HCT116 (cell line): ENCODE measurements at regions not wholly inside any gene's neighbourhood (a gene's known extent, or its start where the extent isn't known, plus 50 kb on each side); places are given as distances from the start of the nearest gene placed in this dataset.

Source experiments
- ATAC-seq: fragments of 200-7000 bp; cut with Tn5 transposase; 2 replicates; pipeline ENCODE4 v1.9.1; 2020; ENCODE audit warnings: mild to moderate bottlenecking, moderate library complexity
- BruUV-seq: library from RNA; stranded (reverse); fragments of 400-500 nt; replicated peaks from 2 replicates; lab custom pipeline; 2021; lab: Mats Ljungman, UMichigan
- CTCF ChIA-PET: fragments of 300-600 bp; sonication (Branson Sonifier 250); formaldehyde crosslinking; loops from one replicate; lab custom pipeline; 2021; ENCODE audit warnings: antibody characterized with exemption; lab: Charles Lee
- POLR2A ChIA-PET: fragments of 300-600, 350-600 bp; sonication (Branson Sonifier 250); formaldehyde crosslinking; loops from one replicate; lab custom pipeline; 2021; ENCODE audit warnings: antibody characterized with exemption; lab: Charles Lee
- RAD21 ChIA-PET, 2 experiments: fragments of 300-600 bp; sonication (Branson Sonifier 250); formaldehyde crosslinking; loops; one replicate each; lab custom pipeline; 2023; ENCODE audit warnings: low total read pairs in 2 of 2; ENCODE audit not compliant: uncharacterized antibody in 2 of 2, unreplicated experiment in 2 of 2, low non-redundant PET in 1 of 2; lab: Charles Lee
- DNase-seq: peaks from one replicate; pipeline ENCODE4 v3.0.0-alpha.2; 2010; ENCODE audit warnings: low read depth, low spot score
- H2AFZ ChIP-seq: fragments of 200-600 bp; shearing (Covaris generic), sonication (generic); 2 replicates; pipeline ENCODE4 v1.6.1; 2017; ENCODE audit warnings: low read depth, mixed run types, mixed read lengths, antibody characterized with exemption, low read length; ENCODE audit not compliant: poor library complexity, severe bottlenecking
- H3K27ac ChIP-seq: 2 replicates; pipeline ENCODE4 v1.5.1; 2012; ENCODE audit warnings: low read depth, low read length
- H3K27me3 ChIP-seq: fragments of 200-600 bp; sonication (generic); 2 replicates; pipeline ENCODE4 v1.6.1; 2016; ENCODE audit warnings: mixed run types, low read length, mixed read lengths; ENCODE audit not compliant: insufficient read depth
- H3K36me3 ChIP-seq, 2 experiments: fragments of 200-500 bp in 1 of 2; fragments of 200-600 bp in 1 of 2; sonication (Bioruptor generic) in 1 of 2; sonication (generic) in 1 of 2; 2 replicates each; pipeline versions ENCODE4 v1.5.1 to v1.6.1; 2014 to 2016; ENCODE audit warnings: low read length in 2 of 2, inconsistent platforms in 1 of 2, mixed read lengths in 1 of 2, mixed run types in 1 of 2; ENCODE audit not compliant: insufficient read depth in 2 of 2, control insufficient read depth in 1 of 2
- H3K4me1 ChIP-seq, 2 experiments: fragments of 200-600 bp in 1 of 2; sonication (generic) in 1 of 2; 2 replicates each; pipeline versions ENCODE4 v1.5.1 to v1.6.1; 2012 to 2017; ENCODE audit warnings: low read length in 2 of 2, inconsistent platforms in 1 of 2, mild to moderate bottlenecking in 1 of 2, mixed read lengths in 1 of 2, mixed run types in 1 of 2, moderate library complexity in 1 of 2; ENCODE audit not compliant: insufficient read depth in 2 of 2, control insufficient read depth in 1 of 2
- H3K4me2 ChIP-seq: fragments of 200-600 bp; sonication (generic); 2 replicates; pipeline ENCODE4 v1.6.1; 2017; ENCODE audit warnings: mixed run types, low read length, mixed read lengths
- H3K4me3 ChIP-seq, 2 experiments: fragments of 200-600 bp in 1 of 2; sonication (generic) in 1 of 2; replicated peaks in 1 of 2; 2 replicates each; pipeline ENCODE4 v1.5.1; 2011 to 2016; ENCODE audit warnings: low read length in 2 of 2, control low read depth in 1 of 2, low read depth in 1 of 2, mild to moderate bottlenecking in 1 of 2, mixed read lengths in 1 of 2, mixed run types in 1 of 2
- H3K79me2 ChIP-seq: fragments of 200-600 bp; sonication (generic); 2 replicates; pipeline ENCODE4 v1.6.1; 2017; ENCODE audit warnings: mild to moderate bottlenecking, mixed run types, low read length, moderate library complexity, mixed read lengths; ENCODE audit not compliant: insufficient read depth
- H3K9ac ChIP-seq: fragments of 200-600 bp; sonication (generic); 2 replicates; pipeline ENCODE4 v1.6.1; 2016; ENCODE audit warnings: low read length, mixed read lengths
- H3K9me2 ChIP-seq: fragments of 200-600 bp; sonication (generic), shearing (Covaris generic); 2 replicates; pipeline ENCODE4 v1.6.1; 2017; ENCODE audit warnings: mixed run types, mild to moderate bottlenecking, moderate library complexity; ENCODE audit not compliant: insufficient read depth
- H3K9me3 ChIP-seq, 2 experiments: fragments of 200-500 bp in 1 of 2; fragments of 200-600 bp in 1 of 2; sonication (Bioruptor generic) in 1 of 2; sonication (generic) in 1 of 2; 2 replicates each; pipeline ENCODE4 v1.6.1; 2014 to 2017; ENCODE audit warnings: low read length in 2 of 2, mixed read lengths in 2 of 2, inconsistent platforms in 1 of 2, low read depth in 1 of 2, mild to moderate bottlenecking in 1 of 2, mixed run types in 1 of 2, moderate library complexity in 1 of 2; ENCODE audit not compliant: control insufficient read depth in 1 of 2, insufficient read depth in 1 of 2
- H4K20me1 ChIP-seq: fragments of 200-600 bp; sonication (generic), shearing (Covaris generic); 2 replicates; pipeline ENCODE4 v1.6.1; 2017; ENCODE audit warnings: mixed run types, mild to moderate bottlenecking, moderate library complexity; ENCODE audit not compliant: insufficient read depth
- ATF3 ChIP-seq: IDR thresholded peaks from 2 replicates; pipeline ENCODE4 v1.6.1; 2012
- CBX3 ChIP-seq: IDR thresholded peaks from 2 replicates; pipeline ENCODE4 v1.6.1; 2012; ENCODE audit warnings: low read depth
- EZH2phosphoT487 ChIP-seq: fragments of 200-600 bp; IDR thresholded peaks from 2 replicates; pipeline ENCODE4 v1.6.1; 2018; ENCODE audit warnings: antibody characterized with exemption, borderline replicate concordance
- JUND ChIP-seq: IDR thresholded peaks from 2 replicates; pipeline ENCODE4 v1.6.1; 2012
- REST ChIP-seq: IDR thresholded peaks from 2 replicates; pipeline ENCODE4 v1.6.1; 2012; ENCODE audit warnings: low read depth
- SRF ChIP-seq: IDR thresholded peaks from 2 replicates; pipeline ENCODE4 v1.6.1; 2012; ENCODE audit warnings: low read depth
- YY1 ChIP-seq: IDR thresholded peaks from 2 replicates; pipeline ENCODE4 v1.6.1; 2011; ENCODE audit warnings: low read length, low read depth, moderate library complexity, mild to moderate bottlenecking; ENCODE audit not compliant: insufficient replicate concordance; ENCODE audit errors: extremely low read depth
- intact Hi-C: fragments of 100-400 bp; cut with micrococcal nuclease; formaldehyde crosslinking; loops from 2 replicates; pipeline ENCODE4 v1.10.0; 2022

GRCh38 chr13:99700468-99700867 lies 199.2 kb downstream of the TM9SF2 start:
- Histone ChIP-seq H3K9ac (no peak overlapping the region), H3K27me3 (no peaks in the 10 kb centered on the region)

GRCh38 chr13:99698816-99699099 lies 197.5 kb downstream of the TM9SF2 start:
- no peak for TF ChIP-seq SRF
- no peak for TF ChIP-seq ATF3
- TF ChIP-seq REST: no peak
- TF ChIP-seq, all 23 proteins: peak for 0
- Histone ChIP-seq H3K4me2 (no peak overlapping the region), H3K9ac (no peak overlapping the region), H3K36me3 (no peaks in the 10 kb centered on the region), H2AFZ (no peak overlapping the region), H3K27me3 (no peaks in the 10 kb centered on the region), H4K20me1 (no peaks in the 10 kb centered on the region), H3K4me1 (no peaks in the 10 kb centered on the region), H3K9me2 (no peaks in the 10 kb centered on the region), H3K9me3 (no peaks in the 10 kb centered on the region), H3K4me3 (no peak overlapping the region), H3K79me2 (no peaks in the 10 kb centered on the region), H3K27ac (no peak overlapping the region)
- ChIA-PET CTCF (no interaction called here), RAD21 (no interaction called here), POLR2A (no interaction called here)
- intact Hi-C loops: no loop called here
- no TSS peak for BruUV-seq
- DNase-seq: no peak
- no peak for ATAC-seq

More at GRCh38 chr13:99700468-99700867, 199.2 kb downstream of the TM9SF2 start:
- Histone ChIP-seq H3K9me2 (no peaks in the 10 kb centered on the region), H3K4me1 (no peaks in the 10 kb centered on the region), H3K9me3 (no peaks in the 10 kb centered on the region), H3K79me2 (no peaks in the 10 kb centered on the region), H3K36me3 (no peaks in the 10 kb centered on the region), H4K20me1 (no peaks in the 10 kb centered on the region), H3K4me2 (no peak overlapping the region), H2AFZ (no peak overlapping the region), H3K4me3 (no peak overlapping the region), H3K27ac (no peak overlapping the region)
- ChIA-PET RAD21 (no interaction called here), CTCF (no interaction called here), POLR2A (no interaction called here)
- intact Hi-C loops: no loop called here
- DNase-seq (no peak), ATAC-seq (no peak)
- TF ChIP-seq CBX3 (no peak), ATF3 (no peak), YY1 (no peak), EZH2phosphoT487 (no peak), JUND (no peak)
- no TSS peak for BruUV-seq
